CD4-positive, alpha-beta T cell treated with Interleukin-15 for 1 hour (primary cell): ENCODE measurements at regions not wholly inside any gene's neighbourhood (a gene's known extent, or its start where the extent isn't known, plus 50 kb on each side); places are given as distances from the start of the nearest gene placed in this dataset.
"Not testable (repeated sequence)": the region's sequence is repeated elsewhere in the genome, so short reads cannot be mapped to it uniquely, and the experiment has no call there.

ENCODE experiments used
- DNase-seq: peaks from one replicate; pipeline ENCODE4 v3.0.0-alpha.2; 2020

- no peak for DNase-seq
Observed at GRCh38 chr10:11691319-11691755, 50.8 kb upstream of the ECHDC3 start.

- DNase-seq = no peak
Observed at GRCh38 chr10:11689945-11690736, 52.0 kb upstream of the ECHDC3 start.

GRCh38 chr10:11688448-11688795, 53.8 kb upstream of the ECHDC3 start:
- DNase-seq = not testable (repeated sequence)

- DNase-seq = no peak
Observed at GRCh38 chr10:11687779-11688447, 54.3 kb upstream of the ECHDC3 start.

GRCh38 chr10:11687357-11687771, 54.8 kb upstream of the ECHDC3 start:
- DNase-seq = no peak

- peak; percentile 78 for DNase-seq
Observed at GRCh38 chr10:11685787-11686218, 56.4 kb upstream of the ECHDC3 start.

- peak; percentile 68 for DNase-seq
Observed at GRCh38 chr10:11684717-11685645, 57.2 kb upstream of the ECHDC3 start.

- peak; percentile 32 for DNase-seq
Observed at GRCh38 chr10:11684341-11684716, 57.9 kb upstream of the ECHDC3 start.

GRCh38 chr10:11683529-11684320, 58.5 kb upstream of the ECHDC3 start:
- DNase-seq = peak; percentile 25

- no peak for DNase-seq
Observed at GRCh38 chr10:11682851-11683250, 59.3 kb upstream of the ECHDC3 start.

- DNase-seq = no peak
Observed at GRCh38 chr10:11682267-11682683, 59.9 kb upstream of the ECHDC3 start.

GRCh38 chr10:11680496-11680895, 61.7 kb upstream of the ECHDC3 start:
- no peak for DNase-seq

GRCh38 chr10:11679946-11680345, 62.2 kb upstream of the ECHDC3 start:
- DNase-seq = no peak

- peak; percentile 50 for DNase-seq
Observed at GRCh38 chr10:11678074-11678793, 63.9 kb upstream of the ECHDC3 start.

- no peak for DNase-seq
Observed at GRCh38 chr10:11677480-11677879, 64.7 kb upstream of the ECHDC3 start.

- no peak for DNase-seq
Observed at GRCh38 chr10:11673346-11674280, 62.2 kb upstream of the USP6NL start.

- DNase-seq = no peak
Observed at GRCh38 chr10:11672836-11673235, 61.4 kb upstream of the USP6NL start.

- no peak for DNase-seq
Observed at GRCh38 chr10:11670381-11670780, 58.9 kb upstream of the USP6NL start.

GRCh38 chr10:11668847-11669610, 57.6 kb upstream of the USP6NL start:
- no peak for DNase-seq

- DNase-seq = no peak
Observed at GRCh38 chr10:11667756-11668155, 56.3 kb upstream of the USP6NL start.
